ENCODE measurements at regions not wholly inside any gene's neighbourhood (a gene's known extent, or its start where the extent isn't known, plus 50 kb on each side); places are given as distances from the start of the nearest gene placed in this dataset.

GRCh38 chr3:87833039-87833377 lies 225.8 kb downstream of the CGGBP1 start:
- TF ChIP-seq CTCF (IDR thresholded peaks at IDR 0.05): no peak
- no peak for TF ChIP-seq POLR2A (IDR thresholded peaks at IDR 0.05)

Data from lower leg skin (tissue), 3 donors.